ENCODE measurements at regions not wholly inside any gene's neighbourhood (a gene's known extent, or its start where the extent isn't known, plus 50 kb on each side); places are given as distances from the start of the nearest gene placed in this dataset.

GRCh38 chr7:69122953-69123352 lies 475.3 kb upstream of the AUTS2 start:
- peaks cover 0 to 11% (median 7%) of the 10 kb centered on the region in 4 donors for H3K4me1 ChIP-seq
- H3K9me3 ChIP-seq: no peaks in the 10 kb centered on the region
- no peak for DNase-seq (ENCODE audit: extremely low spot score)
- TF ChIP-seq EP300 (IDR thresholded peaks at IDR 0.05): no peak
- TF ChIP-seq CTCF (IDR thresholded peaks at IDR 0.05): no peak
- TF ChIP-seq POLR2AphosphoS5 (IDR thresholded peaks at IDR 0.05): no peak
- TF ChIP-seq POLR2A (IDR thresholded peaks at IDR 0.05; ENCODE audit: low read depth): no peak
- 71% methylated on average over 7 of the region's 7 CpGs for WGBS
- H3K36me3 ChIP-seq: no peaks in the 10 kb centered on the region
- no peak overlapping the region for H3K4me3 ChIP-seq
- intact Hi-C loops (cut with DNase I): no loop called here
- no peaks in the 10 kb centered on the region for H3K27me3 ChIP-seq
- H3K27ac ChIP-seq (replicated peaks in 1 of 4): no peak overlapping the region

- Histone ChIP-seq H3K27me3 (no peaks in the 10 kb centered on the region), H3K27ac (replicated peaks in 1 of 4) (no peak overlapping the region), H3K9me3 (no peaks in the 10 kb centered on the region), H3K4me3 (no peak overlapping the region), H3K4me1 (peaks cover 0 to 11% (median 7%) of the 10 kb centered on the region in 4 donors), H3K36me3 (no peaks in the 10 kb centered on the region)
- intact Hi-C loops (cut with DNase I): no loop called here
- DNase-seq (ENCODE audit: extremely low spot score): no peak
- TF ChIP-seq POLR2A (IDR thresholded peaks at IDR 0.05; ENCODE audit: low read depth) (no peak), POLR2AphosphoS5 (IDR thresholded peaks at IDR 0.05) (no peak), CTCF (IDR thresholded peaks at IDR 0.05) (no peak), EP300 (IDR thresholded peaks at IDR 0.05) (no peak)
- WGBS: 77% methylated on average over 7 of the region's 7 CpGs
Observed at GRCh38 chr7:69126896-69127479, 471.3 kb upstream of the AUTS2 start.

- TF ChIP-seq POLR2A (IDR thresholded peaks at IDR 0.05; ENCODE audit: low read depth): no peak
- no peak for TF ChIP-seq POLR2AphosphoS5 (IDR thresholded peaks at IDR 0.05)
- no peak for DNase-seq (ENCODE audit: extremely low spot score)
- WGBS: 88% methylated on average over 4 of the region's 4 CpGs
Observed at GRCh38 chr7:69129524-69129923, 468.8 kb upstream of the AUTS2 start.

GRCh38 chr7:69129951-69130350 lies 468.3 kb upstream of the AUTS2 start:
- intact Hi-C loops (cut with DNase I): no loop called here
- Histone ChIP-seq H3K9me3 (no peaks in the 10 kb centered on the region), H3K27me3 (no peaks in the 10 kb centered on the region), H3K36me3 (no peaks in the 10 kb centered on the region), H3K27ac (replicated peaks in 1 of 4) (no peak overlapping the region), H3K4me1 (peaks cover 0 to 8% (median 4%) of the 10 kb centered on the region in 4 donors), H3K4me3 (no peak overlapping the region)
- 75% methylated on average over 7 of the region's 7 CpGs for WGBS
- no peak for DNase-seq (ENCODE audit: extremely low spot score)
- TF ChIP-seq CTCF (IDR thresholded peaks at IDR 0.05) (no peak), POLR2A (IDR thresholded peaks at IDR 0.05; ENCODE audit: low read depth) (no peak), EP300 (IDR thresholded peaks at IDR 0.05) (no peak), POLR2AphosphoS5 (IDR thresholded peaks at IDR 0.05) (no peak)

More at GRCh38 chr7:69129524-69129923, 468.8 kb upstream of the AUTS2 start:
- Histone ChIP-seq H3K4me3 (no peak overlapping the region), H3K27ac (replicated peaks in 1 of 4) (no peak overlapping the region), H3K36me3 (no peaks in the 10 kb centered on the region), H3K9me3 (no peaks in the 10 kb centered on the region), H3K4me1 (peaks cover 0 to 11% (median 7%) of the 10 kb centered on the region in 4 donors), H3K27me3 (no peaks in the 10 kb centered on the region)
- intact Hi-C loops (cut with DNase I): no loop called here

GRCh38 chr7:69130396-69130795 lies 467.9 kb upstream of the AUTS2 start:
- no peaks in the 10 kb centered on the region for H3K36me3 ChIP-seq
- WGBS: 87% methylated on average over 2 of the region's 2 CpGs
- no peak for TF ChIP-seq EP300 (IDR thresholded peaks at IDR 0.05)
- no peaks in the 10 kb centered on the region for H3K9me3 ChIP-seq
- DNase-seq (ENCODE audit: extremely low spot score): no peak
- intact Hi-C loops (cut with DNase I): no loop called here
- H3K4me3 ChIP-seq: no peak overlapping the region
- peaks cover 0 to 4% (median 0%) of the 10 kb centered on the region in 4 donors for H3K4me1 ChIP-seq
- H3K27ac ChIP-seq (replicated peaks in 1 of 4): no peak overlapping the region
- no peaks in the 10 kb centered on the region for H3K27me3 ChIP-seq

- no peaks in the 10 kb centered on the region for H3K4me1 ChIP-seq
- H3K9me3 ChIP-seq: peaks cover 0 to 20% (median 16%) of the 10 kb centered on the region in 4 donors
- no peak overlapping the region for H3K4me3 ChIP-seq
- no peaks in the 10 kb centered on the region for H3K27me3 ChIP-seq
- WGBS: 91% methylated on average over 2 of the region's 2 CpGs
- TF ChIP-seq CTCF (IDR thresholded peaks at IDR 0.05): no peak
- no peak for TF ChIP-seq POLR2A (IDR thresholded peaks at IDR 0.05; ENCODE audit: low read depth)
- TF ChIP-seq POLR2AphosphoS5 (IDR thresholded peaks at IDR 0.05): no peak
- TF ChIP-seq EP300 (IDR thresholded peaks at IDR 0.05): no peak
- intact Hi-C loops (cut with DNase I): no loop called here
- H3K36me3 ChIP-seq: no peaks in the 10 kb centered on the region
- H3K27ac ChIP-seq (replicated peaks in 1 of 4): no peak overlapping the region
- no peak for DNase-seq (ENCODE audit: extremely low spot score)
Observed at GRCh38 chr7:69134316-69134715, 464.0 kb upstream of the AUTS2 start.

Data from esophagus muscularis mucosa (tissue), 4 donors.